K562 (cell line): ENCODE measurements at regions not wholly inside any gene's neighbourhood (a gene's known extent, or its start where the extent isn't known, plus 50 kb on each side); places are given as distances from the start of the nearest gene placed in this dataset.

Experiments
- ATAC-seq: fragments of 200-7000 bp; cut with Tn5 transposase; 3 replicates; pipeline ENCODE4 v1.9.1; 2020; ENCODE audit warnings: moderate library complexity
- BruUV-seq: library from RNA; stranded (reverse); fragments of 400-500 nt; replicated peaks from 2 replicates; lab custom pipeline; 2021; lab: Mats Ljungman, UMichigan
- CTCF ChIA-PET: fragments of 300-600 bp; formaldehyde crosslinking; extraction: SDS; loops from one replicate; lab custom pipeline; 2021; ENCODE audit warnings: low intra/inter-chr PET ratio; lab: Yijun Ruan, JAX
- POLR2A ChIA-PET: fragments of 300-600, 350-650 bp; sonication (Branson Sonifier 250); formaldehyde crosslinking; extraction: SDS; loops from one replicate; lab custom pipeline; 2021; ENCODE audit warnings: antibody characterized with exemption, inconsistent platforms; lab: Yijun Ruan, JAX
- DNase-seq, 4 experiments: peaks; one replicate each; pipeline versions ENCODE4 v3.0.0 to v3.0.0-alpha.2; 2011 to 2018; ENCODE audit warnings: low spot score in 3 of 4, mixed read lengths in 3 of 4; ENCODE audit errors: extremely low read depth in 1 of 4
- FAIRE-seq: peaks from 2 replicates; lab custom pipeline; 2011; peaks lifted over from hg19 to GRCh38; lab: Jason Lieb, UNC
- H2AFZ ChIP-seq: 2 replicates; pipeline ENCODE4 v1.6.0; 2011; ENCODE audit warnings: low read depth, low read length, control low read depth, inconsistent platforms
- H3K27ac ChIP-seq: fragments of 200-600 bp; 3 replicates; pipeline ENCODE4 v1.8.0; 2011; ENCODE audit warnings: low read depth, mild to moderate bottlenecking, control low read depth, inconsistent platforms, low read length, moderate library complexity, mixed read lengths; ENCODE audit errors: extremely low read depth
- H3K27me3 ChIP-seq, 2 experiments: fragments of 300-600 bp in 1 of 2; 2 replicates in 1 of 2; 3 replicates in 1 of 2; pipeline versions ENCODE4 v1.6.0 to v1.8.0; 2011; ENCODE audit warnings: inconsistent platforms in 2 of 2, low read length in 2 of 2, mild to moderate bottlenecking in 1 of 2, mixed read lengths in 1 of 2, moderate library complexity in 1 of 2; ENCODE audit not compliant: control insufficient read depth in 2 of 2, insufficient read depth in 2 of 2
- H3K36me3 ChIP-seq: fragments of 300-600 bp; 3 replicates; pipeline ENCODE4 v1.8.0; 2011; ENCODE audit warnings: mild to moderate bottlenecking, low read length, inconsistent platforms; ENCODE audit not compliant: control insufficient read depth, insufficient read depth
- H3K4me1 ChIP-seq, 2 experiments: fragments of 200-600 bp in 1 of 2; replicated peaks in 1 of 2; 2 replicates in 1 of 2; 3 replicates in 1 of 2; pipeline versions ENCODE4 v1.5.1 to v1.8.0; 2011; ENCODE audit warnings: inconsistent platforms in 2 of 2, low read length in 2 of 2, mild to moderate bottlenecking in 1 of 2, mixed read lengths in 1 of 2, moderate library complexity in 1 of 2; ENCODE audit not compliant: control insufficient read depth in 2 of 2, insufficient read depth in 2 of 2
- H3K4me2 ChIP-seq: 2 replicates; pipeline ENCODE4 v1.6.1; 2011; ENCODE audit warnings: low read length, control low read depth, inconsistent platforms, mixed read lengths; ENCODE audit not compliant: insufficient read depth
- H3K4me3 ChIP-seq: fragments of 200-600 bp; sonication (generic), shearing (Covaris generic); 2 replicates; pipeline ENCODE4 v1.5.1; 2016; ENCODE audit warnings: control low read depth, inconsistent platforms
- H3K79me2 ChIP-seq: fragments of 200-600 bp; 3 replicates; pipeline ENCODE4 v1.8.0; 2011; ENCODE audit warnings: low read length, inconsistent platforms; ENCODE audit not compliant: control insufficient read depth, insufficient read depth
- H3K9ac ChIP-seq, 2 experiments: 2 replicates each; pipeline versions ENCODE4 v1.6.0 to v1.6.1; 2011; ENCODE audit warnings: low read depth in 2 of 2, low read length in 2 of 2, control low read depth in 1 of 2, inconsistent platforms in 1 of 2, mild to moderate bottlenecking in 1 of 2, mixed read lengths in 1 of 2; ENCODE audit not compliant: insufficient read depth in 1 of 2
- H3K9me1 ChIP-seq: one replicate; pipeline ENCODE4 v1.6.0; 2011; ENCODE audit warnings: inconsistent platforms, mild to moderate bottlenecking, low read length, moderate library complexity; ENCODE audit not compliant: control insufficient read depth, insufficient read depth
- H3K9me3 ChIP-seq: replicated peaks from 2 replicates; pipeline ENCODE4 v1.5.1; 2011; ENCODE audit warnings: low read depth, low read length, inconsistent platforms; ENCODE audit not compliant: control insufficient read depth, insufficient read depth
- H4K20me1 ChIP-seq: replicated peaks from 2 replicates; pipeline ENCODE4 v1.6.1; 2011; ENCODE audit warnings: low read length, inconsistent platforms, mixed read lengths; ENCODE audit not compliant: control insufficient read depth, insufficient read depth
- BCL6 ChIP-seq: fragments of 250-450 bp; sonication (Bioruptor Pico); IDR thresholded peaks from 2 replicates; pipeline ENCODE4 v1.4.0; 2020
- CEBPB ChIP-seq: fragments of 450-650 bp; IDR thresholded peaks from 2 replicates; pipeline ENCODE4 v1.6.1; 2016; ENCODE audit warnings: missing genetic modification characterization, missing compliant biosample characterization
- POLR2AphosphoS2 ChIP-seq: IDR thresholded peaks from 2 replicates; pipeline ENCODE4 v1.6.1; 2012; ENCODE audit warnings: low read length, improper control_type of control experiment
- TAF1 ChIP-seq: IDR thresholded peaks from 2 replicates; pipeline ENCODE4 v1.6.1; 2011; ENCODE audit warnings: mild to moderate bottlenecking, low read length, moderate library complexity; ENCODE audit not compliant: insufficient read depth, control insufficient read depth, severe bottlenecking; ENCODE audit errors: extremely low read depth
- ZNF780A ChIP-seq: fragments of 250-450 bp; sonication (Bioruptor Pico); IDR thresholded peaks from 2 replicates; pipeline ENCODE4 v1.5.0; 2021; ENCODE audit warnings: mild to moderate bottlenecking
- WGBS: fragments of 100-300 bp; shearing (Covaris generic); methylation state at CpG from one replicate; pipeline ENCODE4 v1.1.6; 2016; ENCODE audit warnings: low coverage, mixed read lengths; ENCODE audit not compliant: insufficient coverage; ENCODE audit errors: missing lambda C conversion rate; 5-methylcytosine and 5-hydroxymethylcytosine counted together
- in situ Hi-C: fragments of 300-500 bp; cut with MboI; formaldehyde crosslinking; loops from 4 replicates; pipeline ENCODE4 v1.15.0; 2018; ENCODE audit warnings: inconsistent platforms, mixed read lengths
- intact Hi-C: fragments of 100-400 bp; cut with micrococcal nuclease; formaldehyde crosslinking; loops from 2 replicates; pipeline ENCODE4 v1.14.2; 2022
- TF ChIP-seq, protein P1 (sequence below): fragments of 450-650 bp; formaldehyde crosslinking; IDR thresholded peaks from 2 replicates; pipeline ENCODE4 v1.4.0; 2020; ENCODE audit warnings: mild to moderate bottlenecking, moderate library complexity
- TF ChIP-seq, protein P2 (sequence below): sonication (generic); formaldehyde crosslinking; IDR thresholded peaks from 2 replicates; pipeline ENCODE4 v1.8.0; 2022; ENCODE audit warnings: missing genetic modification reagents, mild to moderate bottlenecking, moderate library complexity, borderline replicate concordance

DNA sequence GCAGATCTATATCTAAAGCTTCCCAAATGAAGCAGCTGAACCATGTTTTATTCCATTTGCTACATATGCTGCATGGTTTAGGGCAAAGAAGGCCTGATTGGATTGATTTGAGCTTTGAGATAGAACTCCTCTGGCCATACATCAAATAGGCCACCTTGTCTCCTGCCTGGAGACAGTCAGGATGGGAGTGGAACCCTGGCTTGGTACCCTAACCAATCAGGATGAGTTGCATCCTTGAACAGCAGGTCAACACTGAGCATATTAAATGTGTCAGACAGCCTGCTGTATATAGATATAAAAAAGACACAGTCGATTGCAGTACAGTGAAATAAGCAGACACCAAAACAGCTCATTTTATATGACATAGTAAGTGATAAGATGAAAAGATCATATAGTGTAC is 291.7 kb downstream of the NUAK1 start:
- Histone ChIP-seq H3K9me3 (no peaks in the 10 kb centered on the region), H3K4me3 (no peak overlapping the region), H3K27me3 (no peaks in the 10 kb centered on the region), H3K36me3 (no peaks in the 10 kb centered on the region), H3K27ac (no peak overlapping the region), H3K4me2 (no peak overlapping the region), H2AFZ (no peak overlapping the region), H3K9ac (no peak overlapping the region), H3K9me1 (no peaks in the 10 kb centered on the region), H3K79me2 (no peaks in the 10 kb centered on the region), H4K20me1 (no peaks in the 10 kb centered on the region), H3K4me1 (no peaks in the 10 kb centered on the region; a peak in 2 of 5 replicates)
- CTCF ChIA-PET: no interaction called here
- ATAC-seq (no peak), DNase-seq (no peak), FAIRE-seq (no peak)
- in situ Hi-C loops: no loop called here
- no peak for TF ChIP-seq TAF1
- TF ChIP-seq BCL6 (CRISPR knock-in tag): no peak
- TF ChIP-seq, protein P1, sequence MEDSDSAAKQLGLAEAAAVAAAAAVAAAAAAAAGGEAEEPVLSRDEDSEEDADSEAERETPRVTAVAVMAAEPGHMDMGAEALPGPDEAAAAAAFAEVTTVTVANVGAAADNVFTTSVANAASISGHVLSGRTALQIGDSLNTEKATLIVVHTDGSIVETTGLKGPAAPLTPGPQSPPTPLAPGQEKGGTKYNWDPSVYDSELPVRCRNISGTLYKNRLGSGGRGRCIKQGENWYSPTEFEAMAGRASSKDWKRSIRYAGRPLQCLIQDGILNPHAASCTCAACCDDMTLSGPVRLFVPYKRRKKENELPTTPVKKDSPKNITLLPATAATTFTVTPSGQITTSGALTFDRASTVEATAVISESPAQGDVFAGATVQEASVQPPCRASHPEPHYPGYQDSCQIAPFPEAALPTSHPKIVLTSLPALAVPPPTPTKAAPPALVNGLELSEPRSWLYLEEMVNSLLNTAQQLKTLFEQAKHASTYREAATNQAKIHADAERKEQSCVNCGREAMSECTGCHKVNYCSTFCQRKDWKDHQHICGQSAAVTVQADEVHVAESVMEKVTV (CRISPR knock-in tag): no peak
- no peak for TF ChIP-seq ZNF780A (CRISPR knock-in tag)
- no peak for TF ChIP-seq POLR2AphosphoS2
- TF ChIP-seq CEBPB (tag): no peak
- TF ChIP-seq, protein P2, sequence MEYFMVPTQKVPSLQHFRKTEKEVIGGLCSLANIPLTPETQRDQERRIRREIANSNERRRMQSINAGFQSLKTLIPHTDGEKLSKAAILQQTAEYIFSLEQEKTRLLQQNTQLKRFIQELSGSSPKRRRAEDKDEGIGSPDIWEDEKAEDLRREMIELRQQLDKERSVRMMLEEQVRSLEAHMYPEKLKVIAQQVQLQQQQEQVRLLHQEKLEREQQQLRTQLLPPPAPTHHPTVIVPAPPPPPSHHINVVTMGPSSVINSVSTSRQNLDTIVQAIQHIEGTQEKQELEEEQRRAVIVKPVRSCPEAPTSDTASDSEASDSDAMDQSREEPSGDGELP (CRISPR knock-in tag): no peak
- 0% methylated on average over 1 of the region's 1 CpG for WGBS
- no TSS peak for BruUV-seq
- intact Hi-C loops: no loop called here
- POLR2A ChIA-PET: interaction anchor here (1.1 kb wide), 1 partner anchor 20 kb away, joined by 3 read pairs; no protein-coding TSS in a partner anchor
